Activated CD8-positive, alpha-beta T cell treated with anti-CD3 and anti-CD28 coated beads, Interleukin-2, amount 10 ng/mL, durations not matched to agents 7 days and 5 days (primary cell): ENCODE measurements at regions not wholly inside any gene's neighbourhood (a gene's known extent, or its start where the extent isn't known, plus 50 kb on each side); places are given as distances from the start of the nearest gene placed in this dataset.
"Not testable (repeated sequence)": the region's sequence is repeated elsewhere in the genome, so short reads cannot be mapped to it uniquely, and the experiment has no call there.

Experiments used
- ATAC-seq: fragments of 150-1000 bp; cut with Tn5 transposase; one replicate; pipeline ENCODE4 v1.10.0; 2021; ENCODE audit warnings: moderate library complexity
- CTCF ChIA-PET: fragments of 350-600 bp; sonication (Branson Sonifier 250); formaldehyde crosslinking; loops from one replicate; lab custom pipeline; 2021; ENCODE audit warnings: antibody characterized with exemption; lab: Charles Lee
- POLR2A ChIA-PET: fragments of 350-600 bp; sonication (Branson Sonifier 250); formaldehyde crosslinking; loops from one replicate; lab custom pipeline; 2021; ENCODE audit warnings: antibody characterized with exemption; lab: Charles Lee
- DNase-seq: peaks from one replicate; pipeline ENCODE4 v3.0.0-alpha.2; 2020
- H3K27ac Mint-ChIP-seq: one replicate; pipeline ENCODE4 v1.8.0; 2021; ENCODE audit warnings: mild to moderate bottlenecking, mixed read lengths
- H3K27me3 Mint-ChIP-seq: one replicate; pipeline ENCODE4 v1.8.0; 2021; ENCODE audit warnings: low read depth, mixed read lengths
- H3K36me3 Mint-ChIP-seq: one replicate; pipeline ENCODE4 v1.8.0; 2021; ENCODE audit warnings: low read depth, mixed read lengths
- H3K4me1 Mint-ChIP-seq: one replicate; pipeline ENCODE4 v1.8.0; 2021; ENCODE audit warnings: low read depth, mixed read lengths
- H3K4me3 Mint-ChIP-seq: one replicate; pipeline ENCODE4 v1.8.0; 2021; ENCODE audit warnings: mild to moderate bottlenecking, mixed read lengths
- H3K9me3 Mint-ChIP-seq: one replicate; pipeline ENCODE4 v1.8.0; 2022; ENCODE audit warnings: mixed read lengths; ENCODE audit not compliant: insufficient read depth

DNA sequence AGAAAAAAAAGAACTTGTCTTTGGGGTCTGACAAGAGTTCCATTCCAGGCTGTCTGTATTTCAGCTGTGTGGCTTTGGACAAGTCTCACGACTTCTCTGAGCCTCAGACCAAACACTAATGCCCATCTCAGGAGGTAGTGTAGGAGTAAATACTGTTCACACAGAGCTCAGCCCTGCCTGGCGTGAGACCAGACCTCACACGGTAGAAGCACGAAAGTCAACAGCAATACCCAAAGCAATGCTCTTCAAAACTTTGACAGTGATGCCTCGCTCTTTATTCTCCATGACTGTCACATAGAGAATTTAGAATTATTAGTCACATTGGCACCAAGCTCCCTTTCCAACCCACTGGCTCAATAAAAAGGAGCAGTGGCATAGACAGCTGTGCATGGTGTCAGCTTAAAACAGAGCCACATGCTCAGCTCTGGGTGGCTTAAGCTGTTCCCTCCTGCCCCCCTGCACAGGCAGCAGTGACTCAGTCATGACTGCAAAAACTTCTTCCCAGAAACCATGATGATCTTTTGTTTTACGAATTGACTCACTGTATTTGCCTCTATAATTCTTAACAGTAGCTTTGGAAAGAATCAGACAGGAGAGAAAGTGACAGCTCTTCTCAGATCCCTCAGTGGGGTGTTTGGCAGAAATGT lies 74.0 kb upstream of the PHF21B start:
- Mint-ChIP-seq H3K9me3 (no peaks in the 10 kb centered on the region), H3K27me3 (no peaks in the 10 kb centered on the region), H3K27ac (no peak overlapping the region), H3K4me1 (peaks cover 3% of the 10 kb centered on the region), H3K36me3 (no peaks in the 10 kb centered on the region), H3K4me3 (no peak overlapping the region)
- ChIA-PET CTCF (interaction anchor here (1.2 kb wide), 1 partner anchor 12 kb away, joined by 6 read pairs; no protein-coding TSS in a partner anchor), POLR2A (no interaction called here)
- DNase-seq (no peak), ATAC-seq (no peak)

DNA sequence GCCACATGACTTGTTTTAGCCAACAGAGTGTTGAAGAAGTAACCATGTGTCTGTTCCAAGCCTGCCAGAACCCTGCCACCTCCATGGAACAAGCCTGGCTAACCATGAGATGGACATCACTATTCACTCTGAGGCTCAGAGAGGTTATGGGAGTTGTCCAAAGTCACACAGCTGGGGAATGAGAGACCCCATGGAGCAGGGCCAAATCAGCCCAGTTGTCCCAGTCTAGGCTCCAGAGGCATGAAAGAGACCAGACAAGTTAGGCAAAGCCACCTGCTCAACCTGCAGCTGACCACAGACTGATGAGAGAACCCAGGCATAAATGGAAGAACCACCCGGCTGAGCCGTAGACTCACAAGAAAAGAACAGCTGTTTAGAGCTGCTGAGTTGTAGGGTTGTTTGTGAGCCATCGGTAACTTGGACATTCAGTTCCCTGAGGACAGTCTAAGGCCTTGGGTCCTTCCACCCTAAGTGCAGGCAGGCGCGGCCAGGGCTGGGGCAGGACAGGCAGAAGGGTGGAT lies 74.7 kb upstream of the PHF21B start:
- Mint-ChIP-seq H3K27ac (no peak overlapping the region), H3K4me3 (no peak overlapping the region), H3K36me3 (no peaks in the 10 kb centered on the region), H3K9me3 (no peaks in the 10 kb centered on the region), H3K4me1 (peaks cover 3% of the 10 kb centered on the region), H3K27me3 (no peaks in the 10 kb centered on the region)
- ATAC-seq (no peak), DNase-seq (no peak)
- ChIA-PET POLR2A (no interaction called here), CTCF (interaction anchor here (1.2 kb wide), 1 partner anchor 11 kb away, joined by 6 read pairs; no protein-coding TSS in a partner anchor)

DNA sequence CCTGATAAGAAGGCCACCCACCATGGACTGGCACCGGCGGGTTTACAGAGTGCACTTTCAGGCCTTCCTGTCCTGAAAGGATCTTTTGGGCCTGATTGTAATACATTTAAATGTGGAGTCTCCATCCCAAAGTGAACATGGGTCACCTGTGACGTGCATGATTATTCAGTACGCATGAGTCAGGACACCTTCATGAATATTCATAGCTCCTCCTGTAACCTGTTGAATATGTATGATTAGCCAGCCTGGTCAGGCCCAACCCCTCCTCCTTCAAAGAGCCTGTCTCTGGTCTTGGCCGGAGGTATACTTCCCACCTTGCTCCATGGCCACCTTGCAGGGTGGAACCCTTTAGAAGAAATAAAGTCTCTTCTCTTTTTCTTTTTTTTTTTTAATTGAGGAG lies 75.9 kb upstream of the NUP50 start:
- H3K27ac Mint-ChIP-seq: no peak overlapping the region
- POLR2A ChIA-PET: no interaction called here
- no peak for DNase-seq
- peaks cover 3% of the 10 kb centered on the region for H3K4me1 Mint-ChIP-seq
- no peaks in the 10 kb centered on the region for H3K36me3 Mint-ChIP-seq
- H3K9me3 Mint-ChIP-seq: no peaks in the 10 kb centered on the region
- H3K4me3 Mint-ChIP-seq: no peak overlapping the region
- CTCF ChIA-PET: interaction anchor here (0.9 kb wide), 1 partner anchor 15 kb away, joined by 3 read pairs; no protein-coding TSS in a partner anchor
- no peak for ATAC-seq
- peaks cover 4% of the 10 kb centered on the region for H3K27me3 Mint-ChIP-seq

DNA sequence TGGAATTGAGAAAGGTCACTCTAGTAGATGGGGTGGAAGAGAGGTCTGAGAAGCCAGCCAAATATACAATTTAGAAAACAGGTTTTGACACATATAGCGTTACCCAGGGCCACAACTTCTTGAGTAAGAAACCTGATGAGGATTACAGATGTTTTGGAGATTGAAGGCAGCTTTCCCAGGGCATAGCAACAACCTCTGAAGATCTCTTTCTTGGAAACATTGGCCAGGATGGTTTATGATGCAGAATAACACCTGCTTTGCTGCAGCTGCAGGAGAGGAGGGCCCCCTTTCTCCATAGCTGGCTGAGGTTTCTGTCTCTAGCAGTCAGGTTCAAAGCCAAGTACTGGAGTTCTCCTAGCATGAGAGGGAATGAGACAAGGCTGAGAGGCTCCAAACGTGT lies 75.1 kb upstream of the NUP50 start:
- ATAC-seq (no peak), DNase-seq (no peak)
- Mint-ChIP-seq H3K9me3 (no peaks in the 10 kb centered on the region), H3K27me3 (peaks cover 4% of the 10 kb centered on the region), H3K4me3 (no peak overlapping the region), H3K27ac (no peak overlapping the region), H3K36me3 (no peaks in the 10 kb centered on the region), H3K4me1 (no peaks in the 10 kb centered on the region)
- ChIA-PET POLR2A (no interaction called here), CTCF (no interaction called here)

DNA sequence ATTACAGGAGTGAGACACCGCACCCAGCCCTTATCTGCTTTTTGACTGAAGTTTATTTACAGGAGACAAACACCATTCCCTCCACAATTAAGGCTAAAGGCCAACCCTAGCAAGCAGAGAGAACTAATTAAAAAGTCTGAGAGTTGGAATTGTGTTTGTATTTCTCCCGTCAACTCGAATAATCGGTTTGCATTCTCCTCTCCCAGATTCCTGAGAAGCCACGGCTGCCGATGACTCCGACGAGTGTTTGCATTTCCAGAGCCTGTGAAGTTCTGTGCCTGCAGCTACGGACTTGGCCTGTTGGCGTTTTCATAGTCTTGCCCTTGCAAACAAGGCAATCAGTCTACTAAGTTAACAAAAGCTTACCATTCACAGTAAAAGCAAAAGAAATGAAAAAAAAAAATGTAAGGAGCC lies 73.2 kb upstream of the NUP50 start:
- no peak for ATAC-seq
- no peak for DNase-seq
- no peaks in the 10 kb centered on the region for H3K36me3 Mint-ChIP-seq
- H3K4me3 Mint-ChIP-seq: no peak overlapping the region
- no peak overlapping the region for H3K27ac Mint-ChIP-seq
- ChIA-PET POLR2A (no interaction called here), CTCF (no interaction called here)
- H3K4me1 Mint-ChIP-seq: no peaks in the 10 kb centered on the region
- peaks cover 4% of the 10 kb centered on the region for H3K27me3 Mint-ChIP-seq
- no peaks in the 10 kb centered on the region for H3K9me3 Mint-ChIP-seq

DNA sequence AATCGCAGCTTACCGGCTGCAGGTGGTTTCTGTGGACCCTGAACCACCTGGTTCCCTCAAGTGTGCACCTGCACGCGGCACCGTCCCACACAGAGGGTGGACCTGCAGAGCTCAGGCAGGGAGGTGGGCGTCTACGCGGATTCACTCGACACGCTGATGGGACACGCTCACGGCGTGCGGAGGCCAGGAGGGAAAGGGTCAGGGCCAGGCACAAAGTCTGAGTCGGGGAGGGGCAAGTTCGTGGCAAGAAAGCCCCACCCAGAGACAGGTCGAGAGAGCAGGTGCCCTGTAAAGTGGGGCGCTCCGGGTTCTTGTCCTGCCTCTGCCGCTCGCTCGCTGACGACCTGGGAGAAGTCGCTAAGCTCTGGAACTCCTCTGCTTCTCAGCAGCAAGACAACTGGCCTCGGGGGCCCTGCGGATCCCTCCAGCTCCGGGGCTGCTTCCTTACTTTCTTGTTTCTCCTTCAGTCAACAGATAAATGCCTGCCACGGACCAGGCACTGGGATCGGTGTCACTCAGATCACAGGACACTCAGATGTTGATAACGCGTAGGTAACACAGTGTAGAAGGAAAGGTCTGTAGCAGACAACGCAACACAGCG lies 72.4 kb upstream of the NUP50 start:
- Mint-ChIP-seq H3K27ac (no peak overlapping the region), H3K4me1 (no peaks in the 10 kb centered on the region), H3K4me3 (no peak overlapping the region), H3K9me3 (no peaks in the 10 kb centered on the region), H3K36me3 (no peaks in the 10 kb centered on the region), H3K27me3 (peaks cover 5% of the 10 kb centered on the region)
- ATAC-seq: no peak
- CTCF ChIA-PET: no interaction called here
- POLR2A ChIA-PET: no interaction called here
- no peak for DNase-seq

DNA sequence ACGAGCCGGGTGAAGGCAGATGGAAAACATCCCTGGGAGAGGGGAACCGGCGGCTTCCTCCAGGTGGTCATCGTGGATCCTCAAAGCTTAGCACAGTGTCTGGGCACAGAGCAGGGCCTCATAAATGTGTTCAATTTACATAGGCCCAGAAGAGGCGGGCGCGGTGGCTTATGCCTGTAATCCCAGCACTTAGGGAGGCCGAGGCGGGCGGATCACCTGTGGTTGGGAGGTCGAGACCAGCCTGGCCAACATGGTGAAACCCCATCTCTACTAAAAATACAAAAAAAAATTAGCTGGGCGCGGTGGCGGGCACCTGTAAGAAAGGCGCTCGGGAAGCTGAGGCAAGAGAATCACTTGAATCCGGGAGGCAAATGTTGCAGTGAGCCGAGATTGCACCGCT lies 71.8 kb upstream of the NUP50 start:
- ATAC-seq, H3K4me3 Mint-ChIP-seq, CTCF ChIA-PET, H3K27ac Mint-ChIP-seq, DNase-seq, H3K4me1 Mint-ChIP-seq, H3K9me3 Mint-ChIP-seq, H3K36me3 Mint-ChIP-seq, POLR2A ChIA-PET, H3K27me3 Mint-ChIP-seq: not testable (repeated sequence)

DNA sequence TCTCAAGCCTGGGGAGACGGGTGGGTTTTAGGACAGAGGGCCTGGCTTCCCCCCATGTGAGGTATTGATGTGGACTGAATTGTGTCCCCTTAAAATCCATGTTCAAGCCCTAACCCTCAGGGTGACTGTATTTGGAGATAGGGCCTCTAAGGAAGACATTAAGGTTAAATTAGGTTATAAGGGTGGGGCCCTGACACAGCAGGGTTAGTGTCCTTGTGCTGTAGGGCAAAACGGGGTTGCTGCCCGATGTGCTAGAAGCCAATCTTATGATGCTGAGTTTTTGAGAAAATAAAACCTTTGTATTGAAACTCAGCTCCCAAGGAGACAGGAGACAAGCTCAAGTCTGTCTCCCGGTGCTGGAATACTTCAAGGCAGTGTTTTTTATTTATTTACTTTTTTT lies 71.1 kb upstream of the NUP50 start:
- CTCF ChIA-PET: no interaction called here
- Mint-ChIP-seq H3K27ac (no peak overlapping the region), H3K4me3 (no peak overlapping the region), H3K9me3 (no peaks in the 10 kb centered on the region), H3K36me3 (no peaks in the 10 kb centered on the region), H3K4me1 (no peaks in the 10 kb centered on the region), H3K27me3 (peaks cover 10% of the 10 kb centered on the region)
- POLR2A ChIA-PET: no interaction called here
- DNase-seq (no peak), ATAC-seq (no peak)

DNA sequence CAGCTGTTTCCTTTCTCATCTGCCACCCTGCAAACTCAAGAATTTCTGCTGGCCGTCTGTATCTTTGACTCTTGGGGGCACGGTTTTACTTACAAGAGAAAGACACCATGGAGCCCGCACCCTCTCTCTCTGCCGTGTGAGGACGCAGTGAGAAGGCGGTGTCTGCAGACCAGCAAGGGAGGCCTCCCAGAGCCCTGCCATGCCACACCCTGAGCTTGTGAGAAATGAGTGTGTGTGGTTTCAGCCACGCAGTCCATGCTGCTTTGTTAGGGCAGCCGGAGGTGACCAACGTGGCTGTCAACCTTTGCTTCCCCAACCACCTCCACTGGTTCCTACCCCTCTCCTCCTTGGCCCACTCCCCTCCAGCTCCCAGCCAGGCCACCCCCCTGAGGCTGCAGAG lies 70.1 kb upstream of the NUP50 start:
- H3K27ac Mint-ChIP-seq: no peak overlapping the region
- H3K4me3 Mint-ChIP-seq: no peak overlapping the region
- H3K36me3 Mint-ChIP-seq: no peaks in the 10 kb centered on the region
- H3K27me3 Mint-ChIP-seq: peaks cover 10% of the 10 kb centered on the region
- ChIA-PET CTCF (no interaction called here), POLR2A (no interaction called here)
- DNase-seq: no peak
- H3K9me3 Mint-ChIP-seq: no peaks in the 10 kb centered on the region
- ATAC-seq: no peak
- H3K4me1 Mint-ChIP-seq: no peaks in the 10 kb centered on the region

DNA sequence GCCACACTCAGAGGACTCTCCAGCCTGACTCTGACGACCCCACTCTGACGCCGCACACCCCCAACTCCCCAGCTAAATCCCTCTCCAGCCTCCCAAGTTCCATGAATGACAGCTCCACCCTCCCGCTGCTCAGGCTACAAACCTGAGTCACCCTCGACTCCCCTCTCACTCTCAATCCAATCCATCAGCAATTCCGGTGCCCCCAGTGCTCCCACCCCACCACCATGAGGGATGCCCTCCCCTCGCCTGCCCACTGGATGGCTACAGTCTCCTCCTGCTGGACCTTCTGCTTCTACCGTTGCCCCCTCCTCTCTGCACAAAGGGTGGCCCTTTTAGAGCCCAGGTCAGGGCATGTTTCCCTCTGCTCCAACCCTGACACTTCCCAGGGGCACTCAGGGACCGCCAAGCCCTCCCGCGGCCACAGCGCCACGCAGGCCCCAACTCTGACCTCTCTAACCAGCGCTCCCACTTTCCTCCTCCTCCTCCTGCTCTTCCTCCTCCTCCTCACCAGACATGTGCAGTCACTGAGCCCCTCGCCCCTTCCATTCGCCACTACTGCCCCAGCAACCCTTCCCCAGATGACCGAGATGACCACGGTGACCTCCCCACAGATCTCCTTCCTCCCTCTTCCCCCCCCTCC lies 69.5 kb upstream of the NUP50 start:
- POLR2A ChIA-PET: no interaction called here
- DNase-seq: no peak
- no peaks in the 10 kb centered on the region for H3K4me1 Mint-ChIP-seq
- ATAC-seq: no peak
- no peak overlapping the region for H3K4me3 Mint-ChIP-seq
- H3K9me3 Mint-ChIP-seq: no peaks in the 10 kb centered on the region
- H3K27ac Mint-ChIP-seq: no peak overlapping the region
- CTCF ChIA-PET: interaction anchor here (0.5 kb wide), 1 partner anchor 9 kb away, joined by 3 read pairs; no protein-coding TSS in a partner anchor
- no peaks in the 10 kb centered on the region for H3K36me3 Mint-ChIP-seq
- H3K27me3 Mint-ChIP-seq: peaks cover 10% of the 10 kb centered on the region

DNA sequence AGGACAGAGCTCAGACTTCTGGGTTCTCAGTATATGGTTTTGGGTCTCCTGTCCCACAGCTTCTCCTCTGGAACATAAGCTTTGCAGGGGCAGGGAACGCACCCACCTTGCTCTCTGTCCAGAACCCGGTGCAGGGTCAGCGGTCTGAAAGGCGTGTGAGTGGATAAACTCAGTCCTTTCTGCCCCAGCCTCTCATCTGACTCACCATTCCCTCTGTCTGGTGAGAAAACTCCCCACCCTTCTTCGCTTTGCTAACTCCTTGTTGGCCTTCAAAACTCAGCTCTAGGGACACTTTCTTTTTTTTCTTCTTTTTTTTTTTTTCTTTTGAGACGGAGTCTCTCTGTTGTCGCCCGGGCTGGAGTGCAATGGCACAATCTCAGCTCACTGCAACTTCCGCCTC lies 68.9 kb upstream of the NUP50 start:
- no peaks in the 10 kb centered on the region for H3K4me1 Mint-ChIP-seq
- no peak for ATAC-seq
- DNase-seq: no peak
- no peaks in the 10 kb centered on the region for H3K9me3 Mint-ChIP-seq
- H3K27me3 Mint-ChIP-seq: peaks cover 13% of the 10 kb centered on the region
- H3K27ac Mint-ChIP-seq: no peak overlapping the region
- no peaks in the 10 kb centered on the region for H3K36me3 Mint-ChIP-seq
- ChIA-PET CTCF (interaction anchor here (1.6 to 1.8 kb wide), 2 partner anchors 72 to 274 kb away, joined by 4 to 10 read pairs; no protein-coding TSS in a partner anchor), POLR2A (no interaction called here)
- no peak overlapping the region for H3K4me3 Mint-ChIP-seq
